Gastroesophageal sphincter (tissue), 4 donors: ENCODE measurements at regions not wholly inside any gene's neighbourhood (a gene's known extent, or its start where the extent isn't known, plus 50 kb on each side); places are given as distances from the start of the nearest gene placed in this dataset.

Experiments
- ATAC-seq: fragments of 150-250 bp; one replicate; pipeline ENCODE4 v1.9.1; 2016; ENCODE audit warnings: mild to moderate bottlenecking, moderate library complexity
- H3K27ac ChIP-seq, 4 donors: fragments of 200-600 bp; sonication (generic) in 3 of 4; 1 replicate in 3 of 4; 2 replicates in 1 of 4; pipeline ENCODE4 v1.5.1; 2016 to 2019
- H3K27me3 ChIP-seq: fragments of 200-600 bp; sonication (generic); one replicate; pipeline ENCODE4 v1.5.1; 2019
- H3K36me3 ChIP-seq, 2 donors: fragments of 200-600 bp; sonication (generic); one replicate each; pipeline ENCODE4 v1.5.1; 2019; ENCODE audit warnings: control low read depth in 1 of 2
- H3K4me1 ChIP-seq, 3 donors: fragments of 200-600 bp; sonication (generic); 1 replicate in 2 of 3; 2 replicates in 1 of 3; pipeline ENCODE4 v1.5.1; 2016 to 2019; ENCODE audit warnings: control low read depth in 2 of 3
- H3K4me3 ChIP-seq, 2 donors: fragments of 200-600 bp; sonication (generic); one replicate each; pipeline ENCODE4 v1.5.1; 2019; ENCODE audit warnings: mild to moderate bottlenecking in 1 of 2, moderate library complexity in 1 of 2
- H3K9me3 ChIP-seq, 3 donors: fragments of 200-600 bp; sonication (generic); one replicate each; pipeline ENCODE4 v1.5.1; 2017 to 2019; ENCODE audit warnings: control low read depth in 2 of 3
- CTCF ChIP-seq, 4 experiments: fragments of 200-600 bp in 2 of 4; fragments of 450-650 bp in 2 of 4; sonication (generic) in 1 of 4; IDR thresholded peaks; one replicate each; pipeline ENCODE4 v1.5.1; 2017 to 2019; ENCODE audit warnings: antibody characterized with exemption in 4 of 4, mild to moderate bottlenecking in 2 of 4, moderate library complexity in 2 of 4
- EP300 ChIP-seq: sonication (generic); formaldehyde crosslinking; IDR thresholded peaks from one replicate; pipeline ENCODE4 v1.6.1; 2017; ENCODE audit warnings: antibody characterized with exemption, mild to moderate bottlenecking
- POLR2A ChIP-seq, 2 donors: fragments of 450-650 bp; IDR thresholded peaks; one replicate each; pipeline ENCODE4 v1.6.1; 2017; ENCODE audit warnings: antibody characterized with exemption in 2 of 2, mild to moderate bottlenecking in 2 of 2, moderate library complexity in 1 of 2
- POLR2AphosphoS5 ChIP-seq: sonication (generic); formaldehyde crosslinking; IDR thresholded peaks from one replicate; pipeline ENCODE4 v1.6.1; 2017; ENCODE audit warnings: antibody characterized with exemption
- WGBS, 2 donors: methylation state at CpG; one replicate each; pipeline ENCODE4 v1.1.5; 2018; ENCODE audit warnings: low coverage in 1 of 2; 5-methylcytosine and 5-hydroxymethylcytosine counted together

- no peak for ATAC-seq
- Histone ChIP-seq H3K27me3 (no peaks in the 10 kb centered on the region), H3K36me3 (no peaks in the 10 kb centered on the region), H3K4me3 (no peak overlapping the region), H3K9me3 (no peaks in the 10 kb centered on the region), H3K4me1 (peaks cover 0 to 32% (median 2%) of the 10 kb centered on the region in 3 donors), H3K27ac (no peak overlapping the region)
- TF ChIP-seq POLR2AphosphoS5 (no peak), EP300 (no peak), POLR2A (IDR thresholded peaks at IDR 0.05) (no peak), CTCF (IDR thresholded peaks at IDR 0.05) (no peak)
- 82 to 89% methylated on average over 2 of the region's 2 CpGs for WGBS, 2 donors
Observed at GRCh38 chr4:100314057-100314456, 123.8 kb upstream of the DDIT4L start.

GRCh38 chr4:100312615-100313350, 122.5 kb upstream of the DDIT4L start:
- Histone ChIP-seq H3K4me1 (peaks cover 0 to 24% (median 0%) of the 10 kb centered on the region in 3 donors), H3K4me3 (no peak overlapping the region), H3K27ac (no peak overlapping the region), H3K36me3 (no peaks in the 10 kb centered on the region), H3K9me3 (no peaks in the 10 kb centered on the region), H3K27me3 (no peaks in the 10 kb centered on the region)
- TF ChIP-seq EP300 = no peak
- no peak for TF ChIP-seq CTCF (IDR thresholded peaks at IDR 0.05)
- TF ChIP-seq POLR2A (IDR thresholded peaks at IDR 0.05) = no peak
- TF ChIP-seq POLR2AphosphoS5 = no peak
- 62 to 89% methylated on average over 1 to 2 of the region's 2 CpGs for WGBS, 2 donors
- ATAC-seq = no peak

- Histone ChIP-seq H3K9me3 (no peaks in the 10 kb centered on the region), H3K27me3 (no peaks in the 10 kb centered on the region), H3K36me3 (no peaks in the 10 kb centered on the region), H3K4me3 (no peak overlapping the region), H3K27ac (no peak overlapping the region), H3K4me1 (peaks cover 0 to 9% (median 0%) of the 10 kb centered on the region in 3 donors)
- 94% methylated on average over 3 of the region's 3 CpGs; no CpG with 5 or more reads in 1 of the 2 donors for WGBS, 2 donors
- TF ChIP-seq POLR2A (IDR thresholded peaks at IDR 0.05) (no peak), EP300 (no peak), CTCF (IDR thresholded peaks at IDR 0.05) (no peak), POLR2AphosphoS5 (no peak)
- ATAC-seq = no peak
Observed at GRCh38 chr4:100311181-100311580, 120.9 kb upstream of the DDIT4L start.

DNA sequence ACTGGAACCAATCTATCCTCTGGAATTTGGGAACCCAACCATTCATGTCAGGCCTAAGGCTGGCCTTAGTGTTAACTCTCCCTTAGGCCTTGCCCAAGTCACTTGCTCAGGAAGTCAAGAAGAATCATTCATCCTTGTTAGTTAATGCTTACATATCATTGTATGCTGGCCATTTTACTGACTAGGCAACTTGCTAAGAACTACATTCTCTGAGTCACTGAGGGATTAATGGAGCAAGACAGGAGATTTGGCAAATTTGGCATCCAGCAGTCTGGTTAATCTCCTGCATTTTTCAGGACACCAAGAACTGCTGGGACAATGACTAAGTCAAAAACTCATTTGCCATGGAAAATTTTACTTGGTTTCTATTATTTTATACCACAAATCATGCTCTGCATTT, 115.8 kb upstream of the DDIT4L start:
- Histone ChIP-seq H3K4me3 (no peak overlapping the region), H3K9me3 (no peaks in the 10 kb centered on the region), H3K36me3 (no peaks in the 10 kb centered on the region), H3K27me3 (no peaks in the 10 kb centered on the region), H3K4me1 (no peaks in the 10 kb centered on the region), H3K27ac (no peak overlapping the region)
- ATAC-seq = no peak
- TF ChIP-seq EP300 (no peak), POLR2A (IDR thresholded peaks at IDR 0.05) (no peak), CTCF (IDR thresholded peaks at IDR 0.05) (no peak), POLR2AphosphoS5 (no peak)
